Eye (tissue), 1 donor: ENCODE measurements at regions not wholly inside any gene's neighbourhood (a gene's known extent, or its start where the extent isn't known, plus 50 kb on each side); places are given as distances from the start of the nearest gene placed in this dataset.

Source experiments
- DNase-seq: peaks from one replicate; pipeline ENCODE4 v3.0.0-alpha.2; 2015

DNA sequence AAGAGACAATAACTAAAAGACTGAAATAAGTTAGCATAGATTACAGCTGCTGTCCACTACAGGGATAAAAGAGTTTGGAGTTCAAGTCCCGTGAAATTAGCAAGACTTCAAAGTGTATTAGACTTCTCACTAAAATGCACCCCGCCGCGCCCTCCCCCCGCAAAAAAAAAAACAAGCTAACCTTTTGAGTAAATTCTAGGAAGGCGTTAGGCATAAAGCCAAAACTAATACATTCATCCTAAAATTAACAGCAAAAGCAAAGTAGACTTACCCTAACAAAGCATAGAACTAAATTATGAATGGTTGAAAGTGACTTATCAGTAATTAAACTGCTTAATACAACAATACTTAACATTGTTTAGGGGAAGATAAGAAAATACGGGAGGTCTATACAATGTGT lies 581.0 kb upstream of the CHORDC1 start:
- DNase-seq = no peak

DNA sequence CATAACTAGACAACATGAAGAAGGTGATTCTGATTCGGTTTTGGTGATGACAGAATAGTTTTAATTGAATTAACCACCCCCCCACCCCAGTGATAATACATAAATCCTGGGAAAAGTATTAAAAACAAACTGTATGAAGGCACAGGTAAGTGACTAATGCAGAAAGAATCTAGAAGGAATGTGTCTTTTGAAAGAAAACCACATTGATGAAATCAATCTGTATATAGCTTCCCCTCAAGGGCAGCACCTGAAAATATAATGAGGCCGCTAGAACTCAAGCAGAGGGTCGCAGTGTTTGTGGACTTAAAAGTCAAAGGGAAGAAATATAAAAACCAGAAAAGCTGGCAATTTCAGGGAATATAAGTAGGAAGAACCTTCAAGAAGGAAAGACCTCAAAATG lies 580.5 kb upstream of the CHORDC1 start:
- DNase-seq = no peak

DNA sequence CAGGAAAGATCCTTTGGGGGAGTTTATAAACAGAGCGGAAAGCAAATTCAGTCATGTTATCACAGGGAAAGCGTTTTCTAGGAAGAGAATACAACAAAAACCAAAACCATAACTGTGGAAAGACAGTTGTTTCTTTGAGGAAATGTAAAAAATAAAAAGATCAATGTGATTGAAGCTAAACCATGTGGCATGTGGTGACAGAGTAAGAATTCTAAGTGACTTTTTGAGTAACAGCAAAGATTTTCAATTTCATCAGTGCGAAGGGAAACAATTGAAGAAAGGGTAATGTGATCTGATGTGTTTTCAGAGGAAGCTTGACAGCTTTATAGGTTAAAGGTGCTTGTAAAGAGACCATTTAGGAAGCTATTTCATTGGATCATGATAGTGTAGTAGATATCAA lies 575.9 kb upstream of the CHORDC1 start:
- DNase-seq = no peak

DNA sequence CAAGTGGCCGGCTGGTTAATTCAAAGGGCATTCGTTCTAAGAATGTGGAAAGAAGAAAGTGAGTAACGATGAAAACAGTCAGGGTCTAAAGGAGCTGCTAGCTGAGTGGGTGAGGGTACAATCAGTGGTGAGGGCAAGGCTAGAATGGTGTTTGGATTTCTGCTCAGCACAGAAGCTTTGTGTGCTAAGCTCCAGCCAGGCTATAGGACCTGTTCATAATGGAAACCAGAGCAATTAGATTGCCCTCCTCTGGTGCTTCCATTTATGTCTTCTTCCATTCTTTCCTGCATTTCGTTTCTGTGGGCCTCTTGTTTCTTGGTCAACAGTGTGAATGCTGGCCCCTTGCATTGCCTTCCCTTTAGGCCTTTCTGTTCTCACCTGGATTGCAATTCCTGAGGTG lies 572.9 kb upstream of the CHORDC1 start:
- no peak for DNase-seq

DNA sequence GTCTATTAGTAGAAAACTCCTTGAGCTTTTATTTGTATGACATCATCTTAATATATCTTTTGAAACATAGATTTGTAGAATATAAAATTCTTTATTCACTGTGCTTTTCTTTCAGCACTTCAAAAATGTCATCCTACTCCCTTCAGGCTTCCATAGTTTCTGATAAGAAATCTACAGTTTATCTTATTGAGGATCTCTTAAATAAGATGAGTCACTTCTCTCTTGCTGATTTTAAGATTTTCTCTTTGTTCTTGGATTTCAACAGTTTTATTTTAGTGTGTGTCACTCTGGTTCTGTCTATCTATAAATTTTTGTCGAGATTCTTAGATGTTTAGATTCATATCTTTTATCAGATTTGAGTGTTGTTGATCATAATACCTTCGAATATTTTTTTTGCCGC lies 566.1 kb upstream of the CHORDC1 start:
- no peak for DNase-seq

DNA sequence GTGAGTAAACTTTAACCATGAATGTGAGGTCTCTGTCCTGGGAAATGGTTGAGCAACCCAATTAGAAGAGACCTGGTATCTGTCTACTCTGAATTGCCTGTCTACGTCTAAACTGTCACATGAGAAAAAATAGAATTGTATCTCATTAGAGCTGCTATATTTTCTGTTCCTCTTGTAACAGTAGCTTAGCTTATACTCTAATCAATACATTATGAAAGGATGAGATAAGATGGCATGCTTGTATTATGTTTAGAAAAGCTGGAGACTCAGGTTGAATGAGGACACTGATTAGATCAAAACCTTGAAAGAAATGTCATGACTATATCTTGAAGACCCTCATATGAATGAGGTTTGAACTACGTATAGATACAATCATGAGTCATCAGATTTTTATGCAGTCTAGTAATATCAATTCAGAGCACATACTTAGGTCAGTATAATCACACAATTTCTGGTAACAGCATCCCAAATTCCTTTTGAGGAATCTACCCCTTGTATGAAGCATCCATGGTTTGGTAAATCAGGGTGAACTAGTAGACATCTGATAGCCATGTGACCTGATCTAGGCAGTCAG lies 561.5 kb upstream of the CHORDC1 start:
- no peak for DNase-seq

DNA sequence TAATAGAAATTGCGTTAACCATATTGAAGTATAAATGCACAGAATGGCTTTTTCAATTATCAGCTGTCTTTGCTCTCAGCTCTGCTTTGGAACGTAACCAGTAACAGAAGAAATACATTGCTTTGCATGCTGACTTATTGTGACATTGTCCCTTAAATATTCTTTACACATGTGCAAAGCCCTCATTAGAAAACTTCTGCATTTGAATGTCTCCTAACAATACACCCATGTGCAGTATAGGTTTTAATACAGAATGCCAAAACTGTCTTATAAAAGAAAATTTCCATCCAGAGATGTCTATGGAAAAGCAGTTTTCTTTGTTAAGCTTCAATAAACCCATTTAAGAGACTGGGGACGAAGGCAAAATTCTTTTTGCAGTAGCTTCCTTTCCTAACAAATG lies 560.3 kb upstream of the CHORDC1 start:
- DNase-seq = no peak

DNA sequence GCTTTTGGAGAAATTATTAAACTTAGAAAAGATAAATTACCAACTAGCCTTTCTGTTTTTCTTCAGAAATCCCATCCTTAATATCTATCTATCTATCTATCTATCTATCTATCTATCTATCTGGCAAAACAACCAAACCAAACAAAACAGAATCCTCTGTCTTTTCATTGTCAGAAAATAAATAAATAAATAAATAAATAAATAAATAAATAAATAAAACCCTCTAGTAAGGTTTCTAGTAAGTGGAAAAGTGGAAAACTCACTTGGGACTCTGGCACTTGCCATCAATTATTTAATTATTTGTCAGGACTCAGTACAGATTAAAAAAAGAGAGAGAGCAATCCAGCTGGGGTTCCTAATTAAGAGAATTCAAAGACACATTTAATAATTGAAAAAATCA lies 556.2 kb upstream of the CHORDC1 start:
- peak; percentile 18 for DNase-seq

DNA sequence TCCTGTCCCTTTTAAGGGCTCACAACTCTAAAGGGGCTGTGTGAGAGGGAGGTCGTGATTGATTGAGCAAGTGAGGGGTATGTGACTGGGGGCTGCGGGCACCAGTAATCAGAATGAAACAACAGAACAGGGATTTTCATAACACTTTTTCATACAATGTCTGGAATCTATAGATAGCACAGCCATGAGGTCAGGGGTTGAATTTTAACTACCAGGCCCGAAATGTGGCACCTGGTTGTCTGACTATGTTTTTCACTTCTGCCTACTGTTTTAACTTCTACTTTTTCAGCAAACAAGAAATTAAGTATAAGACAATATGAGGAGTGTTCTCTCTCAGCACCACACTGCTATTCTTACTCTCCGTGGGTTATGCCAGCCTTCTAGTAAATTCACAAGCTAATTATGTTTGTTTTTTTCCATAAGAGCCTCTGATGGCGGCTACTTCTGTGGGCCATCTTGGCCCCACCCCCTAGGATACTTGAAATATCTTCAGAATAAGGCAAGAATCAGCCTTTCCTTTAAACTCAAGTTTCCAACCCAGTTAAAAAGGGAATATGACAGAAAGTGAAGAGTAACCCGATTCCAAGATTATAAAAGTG lies 552.8 kb upstream of the CHORDC1 start:
- DNase-seq = no peak

DNA sequence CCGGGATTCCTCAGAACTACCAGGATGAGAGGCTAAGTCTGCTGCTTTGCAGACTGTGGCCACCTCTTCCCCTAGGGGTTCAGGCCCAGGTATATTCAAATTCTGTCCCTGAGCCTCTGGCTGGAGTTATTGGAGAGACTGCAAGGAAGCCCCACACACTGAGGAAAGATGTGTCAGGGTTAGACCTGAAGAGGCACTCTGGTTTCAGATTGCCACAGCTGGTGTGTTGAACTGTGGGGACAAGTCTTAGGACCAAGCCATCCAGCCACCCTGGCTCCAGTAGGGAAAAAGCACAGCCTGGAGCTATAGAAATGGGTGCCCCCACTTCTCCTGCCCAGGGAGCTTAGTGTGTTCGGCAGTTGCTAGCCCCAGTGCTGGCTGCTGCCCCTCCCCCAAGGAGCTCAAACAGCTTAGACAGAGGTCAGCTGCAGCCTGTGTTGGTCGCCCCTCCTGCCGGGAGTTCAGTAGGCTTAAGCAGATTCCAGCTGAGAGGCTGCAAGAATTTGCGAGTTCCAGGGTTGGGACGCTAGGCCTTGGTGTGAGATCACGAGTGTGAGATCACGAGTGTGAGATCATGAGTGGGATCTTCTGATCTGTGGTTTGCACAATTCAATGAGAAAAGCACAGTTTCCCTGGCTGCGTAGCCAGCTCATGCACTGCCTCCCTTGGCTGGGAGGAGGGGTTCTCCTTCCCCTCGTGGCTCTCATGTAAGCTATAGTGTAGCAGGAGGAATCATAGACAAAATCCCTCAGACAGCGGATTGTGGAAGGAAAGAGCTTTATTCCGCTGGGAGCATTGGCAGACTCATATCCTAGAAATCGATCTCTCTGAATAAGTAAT lies 552.1 kb upstream of the CHORDC1 start:
- DNase-seq = no peak

DNA sequence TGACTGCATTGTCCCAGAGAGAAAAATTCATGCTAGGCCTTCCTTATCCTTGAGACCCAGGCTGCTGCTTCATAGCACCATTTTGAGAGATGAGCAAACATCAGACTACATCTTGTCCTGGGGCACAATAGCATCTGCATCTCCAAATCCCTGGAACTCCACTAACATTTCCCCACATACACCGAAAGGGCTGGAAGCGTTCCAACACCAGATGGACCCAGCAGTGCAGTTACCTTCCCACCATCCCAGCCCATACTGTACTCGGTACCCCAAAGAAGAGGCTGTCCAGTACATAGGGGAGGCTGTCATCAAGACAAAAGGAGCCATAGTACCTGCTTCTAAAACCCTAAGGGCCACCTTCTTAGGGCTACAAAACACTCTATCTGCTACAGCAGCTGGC lies 547.2 kb upstream of the CHORDC1 start:
- no peak for DNase-seq

DNA sequence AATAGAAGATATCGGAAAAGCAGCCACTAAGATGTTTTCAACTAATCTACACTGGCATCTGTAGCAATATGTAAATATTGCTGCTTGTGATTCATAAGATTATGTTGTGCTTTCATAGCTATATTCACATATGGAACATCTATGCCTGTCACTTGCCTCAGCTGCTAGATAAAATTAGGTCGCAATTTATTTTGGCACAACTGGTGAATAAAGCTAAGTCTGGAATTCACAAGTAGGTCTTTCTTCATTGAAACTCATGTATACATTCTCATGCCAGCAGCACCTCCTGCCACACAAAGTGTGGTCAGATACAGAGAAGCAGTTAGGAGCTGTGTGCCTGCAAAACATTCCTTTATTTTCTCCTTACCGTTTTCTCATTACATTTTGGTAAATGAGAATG lies 543.3 kb upstream of the CHORDC1 start:
- DNase-seq = no peak

DNA sequence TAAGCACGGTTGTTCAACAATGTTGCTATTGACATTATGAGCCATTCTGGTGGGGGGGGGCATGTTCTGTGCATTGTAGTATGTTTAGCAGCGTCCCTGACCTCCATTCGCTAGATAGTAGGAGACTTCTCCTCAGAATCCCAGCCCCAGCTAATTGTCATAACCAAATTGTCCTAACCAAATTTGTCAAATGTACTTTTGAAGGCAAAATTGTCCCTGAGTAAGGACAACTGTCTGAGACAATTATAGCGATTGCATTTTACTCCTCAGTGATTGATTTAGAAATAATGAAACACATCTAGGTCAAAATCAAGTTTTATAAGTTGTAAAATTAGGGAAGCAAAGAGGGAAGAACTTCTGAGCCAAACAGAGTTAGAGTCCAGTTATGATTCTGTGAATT lies 541.8 kb upstream of the CHORDC1 start:
- DNase-seq = no peak

DNA sequence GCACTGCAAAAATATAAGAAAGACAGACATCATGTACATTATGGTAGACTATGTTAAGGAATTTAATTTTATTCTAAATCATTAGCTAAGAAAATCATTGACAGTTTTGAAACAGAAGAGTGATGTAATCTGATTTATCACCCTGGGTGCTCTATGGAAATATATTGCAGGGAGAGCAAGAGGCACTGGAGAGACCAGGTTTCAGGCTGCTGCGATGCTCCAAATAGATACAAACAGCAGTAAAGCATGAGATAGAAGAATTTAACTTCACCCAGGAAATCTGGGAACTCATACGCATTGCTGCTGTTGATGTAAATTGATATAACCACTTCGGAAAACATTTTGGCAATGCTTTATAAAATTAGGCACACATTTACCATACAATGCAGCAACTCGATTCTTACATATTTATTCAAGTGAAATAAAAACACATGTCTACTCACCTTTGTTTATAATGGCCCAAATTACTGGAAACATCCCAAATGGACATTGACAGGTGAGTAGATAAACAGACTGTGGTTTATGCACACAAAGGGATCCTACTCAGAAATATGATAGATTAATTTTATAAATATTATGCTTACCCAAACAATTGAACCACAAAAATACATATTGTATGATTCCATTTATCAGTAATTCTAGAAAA lies 535.1 kb upstream of the CHORDC1 start:
- no peak for DNase-seq

DNA sequence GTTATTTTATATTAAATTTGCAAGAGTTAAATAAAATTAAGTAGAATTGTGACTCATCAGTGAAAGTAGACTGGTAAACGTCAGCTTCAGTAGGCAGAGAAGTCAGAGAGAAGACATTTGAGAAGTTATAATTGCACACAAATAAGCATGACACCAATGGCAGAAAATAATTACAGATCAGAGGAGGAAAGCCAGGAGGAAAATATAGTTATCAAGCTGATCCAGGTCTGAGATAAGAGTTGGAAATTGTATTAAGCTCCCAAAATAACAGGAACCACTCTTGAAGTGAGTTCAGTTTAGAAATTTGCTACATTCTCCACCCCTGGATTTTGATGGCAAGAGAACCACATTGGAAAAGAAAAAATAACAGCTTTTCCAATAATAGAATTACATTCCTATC lies 533.8 kb upstream of the CHORDC1 start:
- DNase-seq = no peak

DNA sequence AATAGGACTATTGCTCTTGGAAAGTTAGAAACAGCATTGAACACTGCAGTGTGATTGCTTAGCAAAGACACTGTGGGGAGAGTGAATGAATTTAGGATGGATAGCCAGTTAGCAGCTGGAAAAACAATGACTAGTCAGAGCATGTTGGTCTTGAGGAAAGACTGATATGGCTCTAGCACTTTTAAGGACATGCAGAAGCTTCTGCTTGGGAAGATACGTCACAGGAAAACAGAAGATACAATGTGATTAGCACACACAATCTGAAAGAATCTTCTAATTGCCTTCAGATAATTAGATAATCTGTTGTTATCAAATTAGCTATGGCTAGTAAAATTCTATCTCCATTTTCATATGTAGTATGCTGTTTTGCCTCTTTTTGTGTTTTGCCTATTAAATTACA lies 530.7 kb upstream of the CHORDC1 start:
- peak; percentile 12 for DNase-seq

DNA sequence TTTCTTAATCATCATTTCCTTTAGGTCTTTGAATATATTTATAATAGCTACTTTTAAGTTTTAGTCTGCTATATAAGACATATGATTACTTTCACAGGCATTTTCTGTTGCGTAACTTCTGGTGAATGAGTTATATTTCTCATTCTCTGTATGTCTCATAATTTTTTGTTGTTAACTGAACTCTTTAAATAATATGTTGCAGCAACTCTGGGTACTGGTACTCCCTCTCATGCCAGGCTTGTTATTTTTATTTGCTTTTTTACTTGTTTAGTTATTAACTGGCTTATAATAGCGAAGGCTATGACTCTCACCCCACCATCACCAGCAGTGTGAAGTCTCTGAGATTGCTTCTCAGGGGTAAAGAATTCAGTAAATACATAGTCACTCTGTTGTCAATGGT lies 524.2 kb upstream of the CHORDC1 start:
- no peak for DNase-seq

DNA sequence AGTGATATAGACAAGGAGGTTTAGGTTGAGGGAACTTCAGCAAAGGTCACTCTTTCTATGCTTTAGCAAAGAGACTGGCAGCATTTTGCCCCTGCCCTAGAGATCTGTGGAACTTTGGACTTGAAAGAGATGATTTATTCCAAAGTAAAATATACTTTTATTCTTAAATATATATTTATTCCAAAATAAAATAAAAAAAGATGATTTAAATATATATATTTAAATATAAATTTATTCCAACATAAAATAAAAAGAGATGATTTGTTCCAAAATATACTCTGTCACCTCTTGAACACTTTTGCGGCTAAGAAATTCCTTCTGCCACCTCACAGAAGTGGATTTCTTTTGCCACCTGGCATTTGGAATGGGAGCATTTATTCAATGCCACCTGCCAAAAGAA lies 521.3 kb upstream of the CHORDC1 start:
- no peak for DNase-seq

DNA sequence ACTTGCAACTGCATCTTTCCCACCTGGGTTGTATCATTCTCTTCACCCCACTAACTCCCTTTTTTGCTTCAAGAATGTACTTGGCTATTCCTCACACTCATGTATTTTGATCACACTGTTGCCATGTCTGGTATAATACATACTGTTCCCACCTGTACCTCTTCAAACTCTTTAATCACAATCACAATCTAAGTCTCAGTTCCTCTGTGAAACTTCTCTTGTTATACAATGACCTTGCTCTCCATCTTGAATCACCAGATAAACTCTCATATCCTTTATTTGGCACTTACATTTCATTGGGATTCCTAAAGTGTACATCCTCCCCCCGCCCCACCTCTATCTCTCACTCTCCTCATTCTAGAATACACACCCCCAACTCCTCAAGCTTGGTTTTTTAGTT lies 516.0 kb upstream of the CHORDC1 start:
- DNase-seq = no peak

DNA sequence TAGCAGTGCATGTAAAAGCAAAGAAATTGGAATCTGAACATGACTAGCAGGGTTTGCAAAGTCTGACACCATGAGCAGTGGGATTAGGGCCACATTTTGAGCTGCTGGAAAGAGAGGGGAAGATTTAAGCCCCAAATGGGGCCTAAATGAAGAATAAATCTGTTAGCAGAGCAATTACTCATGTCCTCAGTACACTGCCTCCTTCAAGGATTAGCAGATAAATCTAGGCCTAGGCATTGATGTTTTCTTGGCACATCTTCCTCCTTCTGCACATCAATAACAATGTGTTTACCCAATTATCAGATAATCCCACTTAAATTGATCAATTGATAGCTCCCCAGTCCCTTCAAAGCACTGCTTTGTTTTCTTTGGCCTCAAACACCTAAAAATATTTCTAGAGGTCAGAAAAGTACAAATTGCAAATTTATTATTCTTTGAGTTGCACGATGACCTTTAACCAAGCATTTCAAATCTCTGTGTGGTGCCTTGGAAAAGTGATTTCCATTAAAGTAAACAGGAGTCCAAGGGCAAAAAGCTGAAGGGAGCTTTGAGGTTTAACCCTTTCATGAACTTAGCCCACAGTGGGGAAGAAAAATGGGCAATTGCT lies 514.7 kb upstream of the CHORDC1 start:
- DNase-seq = no peak

DNA sequence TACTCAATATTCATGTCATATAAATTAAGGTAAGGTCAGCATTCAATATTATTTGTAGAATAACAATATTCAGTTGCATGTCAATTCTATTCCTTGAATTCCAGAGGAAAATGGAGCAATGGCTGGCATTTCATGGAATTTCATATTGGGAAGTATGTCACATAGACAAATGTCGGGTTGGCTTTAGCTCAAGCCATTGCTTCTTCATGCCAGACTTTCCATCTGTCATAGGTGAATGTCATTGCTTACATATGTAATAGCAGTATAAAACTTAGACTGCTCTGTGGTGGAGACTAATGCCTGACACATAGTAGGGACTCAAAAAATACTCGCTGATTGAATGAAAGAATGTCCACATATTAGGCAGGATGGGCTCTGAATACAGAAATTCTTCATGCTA lies 509.6 kb upstream of the CHORDC1 start:
- DNase-seq = no peak

DNA sequence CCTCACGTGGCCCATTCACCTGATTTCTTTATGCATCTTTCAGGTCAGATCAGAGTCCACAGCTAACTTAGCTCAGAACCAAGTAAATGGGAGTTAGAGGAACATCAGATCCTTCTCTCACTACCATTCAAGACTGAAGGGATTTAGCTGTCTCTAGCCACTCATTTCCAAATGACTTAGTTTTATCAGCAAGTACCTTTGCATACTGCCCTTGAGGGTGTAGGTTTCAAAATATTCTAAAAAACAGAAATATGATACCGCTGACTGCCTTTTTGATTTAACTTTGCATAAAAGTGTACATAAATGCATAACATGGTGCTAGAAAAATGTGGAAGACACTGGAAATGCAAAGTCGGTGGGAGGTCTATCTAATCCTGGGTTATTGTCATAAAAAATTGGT lies 500.6 kb upstream of the CHORDC1 start:
- no peak for DNase-seq

DNA sequence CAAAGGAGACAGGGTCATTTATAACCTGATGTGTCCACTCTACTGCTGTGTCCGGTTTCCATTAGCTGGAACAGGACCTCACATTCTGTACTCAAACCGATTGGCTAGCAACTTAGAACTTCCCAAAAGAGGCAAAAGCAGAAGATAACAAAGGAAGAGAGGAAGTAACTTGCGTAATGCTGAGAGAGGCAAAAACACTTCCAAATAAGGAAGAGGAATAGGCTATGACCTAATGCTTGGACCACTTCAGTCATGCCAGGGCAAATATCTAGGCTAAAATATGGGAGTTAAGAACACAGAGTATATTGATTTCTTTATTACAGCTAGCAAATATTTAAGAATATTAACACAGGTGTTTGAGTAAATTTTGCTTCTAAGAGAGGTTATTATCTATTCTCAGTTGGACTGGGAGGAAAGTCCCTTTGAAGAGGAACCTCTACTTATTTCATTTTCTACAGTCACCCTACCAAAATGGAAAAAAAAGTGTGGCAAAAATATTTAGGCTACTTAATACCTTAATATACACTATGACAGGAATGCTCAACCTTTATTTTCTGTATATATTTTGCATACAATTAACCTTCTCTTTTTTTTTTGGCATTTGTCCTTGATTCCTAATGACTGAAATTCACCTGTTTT lies 499.8 kb upstream of the CHORDC1 start:
- no peak for DNase-seq
